Ramos (cell line): ENCODE measurements at regions not wholly inside any gene's neighbourhood (a gene's known extent, or its start where the extent isn't known, plus 50 kb on each side); places are given as distances from the start of the nearest gene placed in this dataset.

Experiments used
- in situ Hi-C: fragments of 300-500 bp; cut with MboI; formaldehyde crosslinking; loops from one replicate; pipeline ENCODE4 v1.14.3; 2022; ENCODE audit warnings: low sequenced_read_pairs; ENCODE audit not compliant: unreplicated experiment

DNA sequence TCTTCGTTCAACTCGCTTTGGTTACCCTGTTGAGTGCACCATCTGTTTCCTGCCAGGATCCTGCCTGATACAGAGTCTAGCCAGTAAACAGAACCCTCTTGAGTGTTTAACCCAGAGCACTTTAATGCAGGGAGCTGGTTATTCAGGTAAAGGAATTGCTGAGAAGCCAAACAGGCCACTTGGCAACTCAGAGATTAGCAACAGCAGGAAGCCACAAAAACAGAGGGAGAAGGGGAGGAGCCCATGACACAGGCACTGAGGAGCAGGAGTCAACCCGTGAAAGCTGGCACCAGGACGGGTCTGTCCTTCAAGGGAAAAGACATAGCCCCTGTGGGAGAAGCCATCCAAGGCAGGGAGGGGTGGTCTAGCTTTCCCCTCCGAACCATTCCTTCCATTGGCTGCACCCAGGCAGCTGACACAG lies 641.4 kb downstream of the ZNF674 start:
- in situ Hi-C loops, result no loop called here

- in situ Hi-C loops, result no loop called here
These were observed 644.2 kb downstream of the ZNF674 start for GRCh38 chrX:45900766-45901615.

DNA sequence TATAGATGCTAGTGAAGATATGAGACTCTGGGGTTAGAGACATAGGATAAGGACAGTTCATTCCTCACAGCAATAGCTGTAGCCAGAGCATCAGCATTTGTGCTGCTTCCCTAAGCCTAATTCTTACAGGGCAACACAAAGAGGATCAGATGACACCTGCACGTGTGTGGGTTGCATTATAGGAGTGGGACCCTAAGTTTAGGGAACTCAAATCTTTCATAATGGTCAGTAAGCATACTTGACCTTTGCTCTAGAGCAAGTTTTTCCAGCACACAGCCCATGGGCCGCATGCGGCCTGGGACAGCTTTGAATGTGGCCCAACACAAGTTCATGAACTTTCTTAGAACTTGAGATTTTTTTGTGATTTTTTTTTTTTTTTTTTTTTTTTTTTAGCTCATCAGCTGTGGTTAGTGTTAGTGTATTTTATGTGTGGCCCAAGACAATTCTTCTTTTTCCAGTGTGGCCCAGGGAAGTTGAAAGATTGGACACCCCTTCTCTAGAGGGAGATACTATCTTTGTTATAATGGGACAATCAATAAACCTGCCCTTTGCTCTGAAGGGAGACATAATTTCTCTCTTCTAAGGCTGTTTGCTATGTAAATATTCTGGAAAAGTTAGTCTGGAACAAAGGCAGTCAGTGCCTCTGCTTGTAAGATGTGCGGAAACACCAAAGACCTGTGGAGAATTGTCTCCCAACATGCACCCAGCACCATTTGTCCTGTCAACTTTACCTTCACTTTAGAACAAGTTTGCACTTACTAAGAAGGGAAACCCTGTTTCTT lies 650.2 kb downstream of the ZNF674 start:
- in situ Hi-C loops, result no loop called here

DNA sequence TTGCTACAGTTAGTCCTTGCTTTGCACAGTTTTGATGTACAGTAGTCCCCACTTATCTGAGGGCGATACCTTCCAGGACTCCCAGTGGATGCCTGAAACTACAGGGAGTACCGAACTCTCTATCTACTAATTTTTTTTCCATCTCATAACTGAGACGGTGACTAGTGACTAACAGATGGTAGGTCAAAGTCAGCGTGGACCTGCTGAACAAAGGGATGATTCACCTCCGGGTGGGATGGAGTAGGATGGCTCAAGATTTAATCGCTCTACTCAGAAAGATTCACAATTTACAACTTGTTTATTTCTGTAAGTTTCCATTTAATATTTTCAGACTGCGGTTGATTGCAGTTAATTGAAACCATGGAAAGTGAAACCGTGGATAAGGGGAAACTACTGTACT lies 655.8 kb downstream of the ZNF674 start:
- in situ Hi-C loops, result no loop called here

GRCh38 chrX:45888518-45888917 lies 656.7 kb downstream of the ZNF674 start:
- in situ Hi-C loops, result no loop called here

DNA sequence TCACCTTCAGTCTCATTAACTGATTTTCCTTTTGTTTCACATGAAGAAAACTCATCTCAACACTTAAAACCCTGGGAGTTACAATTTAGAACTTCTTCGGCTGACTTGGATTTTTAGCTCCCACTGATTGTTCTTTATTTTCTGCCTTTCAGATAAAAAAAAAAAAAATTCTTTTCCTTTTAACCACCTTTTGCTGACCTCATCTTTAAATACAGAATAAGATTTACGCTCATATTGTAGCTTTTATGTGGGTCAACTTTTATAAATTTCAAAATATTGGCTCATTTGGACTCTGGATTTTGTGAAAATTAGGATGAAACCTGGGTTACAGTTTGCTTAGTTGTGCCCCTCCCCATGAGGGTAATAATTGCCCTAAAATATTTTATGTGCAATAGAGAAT lies 659.3 kb downstream of the ZNF674 start:
- in situ Hi-C loops, result no loop called here

- in situ Hi-C loops, result no loop called here
These were observed 665.7 kb downstream of the ZNF674 start for GRCh38 chrX:45879512-45879911.

DNA sequence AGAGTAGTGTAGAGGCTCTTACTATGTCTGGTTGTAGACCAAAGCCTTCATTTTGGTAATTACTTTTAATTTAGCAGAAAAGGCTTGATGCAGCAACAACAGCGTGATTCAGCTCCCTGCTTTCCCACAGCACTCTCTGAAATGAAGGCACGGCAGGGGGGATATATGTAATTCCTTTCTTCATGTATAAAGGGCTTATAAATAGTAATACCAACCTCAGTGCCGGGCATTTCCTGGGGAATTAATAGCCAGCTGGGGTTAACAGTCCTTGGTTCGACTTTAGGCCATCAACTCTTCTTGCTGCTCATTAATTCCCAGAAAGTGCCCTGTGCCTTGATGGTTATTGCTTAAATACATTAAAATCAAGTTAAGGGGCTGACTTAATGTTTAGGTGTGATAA lies 669.0 kb downstream of the ZNF674 start:
- in situ Hi-C loops, result no loop called here

DNA sequence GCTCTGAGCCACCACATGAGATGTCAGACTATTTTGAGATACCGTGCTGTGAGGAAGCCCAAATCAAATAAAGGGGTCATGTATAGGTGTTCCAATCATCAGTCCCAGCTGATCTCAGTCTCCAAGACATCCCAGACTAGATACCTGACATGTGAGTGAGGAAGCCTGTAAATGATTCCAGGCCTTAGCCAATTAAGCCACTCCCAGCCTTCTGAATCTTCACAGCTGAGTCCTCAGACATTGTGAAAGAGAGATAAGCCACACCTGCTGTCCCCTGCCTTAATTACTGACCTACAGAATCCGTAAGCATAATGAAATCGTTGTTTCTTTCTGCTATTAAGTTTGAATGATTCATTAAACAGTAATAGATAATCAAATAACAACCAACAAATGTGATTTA lies 671.4 kb downstream of the ZNF674 start:
- in situ Hi-C loops, result no loop called here

- in situ Hi-C loops, result no loop called here
These were observed 671.8 kb upstream of the DIPK2B start for GRCh38 chrX:45872480-45872879.

- in situ Hi-C loops, result no loop called here
These were observed 667.7 kb upstream of the DIPK2B start for GRCh38 chrX:45868425-45868824.

DNA sequence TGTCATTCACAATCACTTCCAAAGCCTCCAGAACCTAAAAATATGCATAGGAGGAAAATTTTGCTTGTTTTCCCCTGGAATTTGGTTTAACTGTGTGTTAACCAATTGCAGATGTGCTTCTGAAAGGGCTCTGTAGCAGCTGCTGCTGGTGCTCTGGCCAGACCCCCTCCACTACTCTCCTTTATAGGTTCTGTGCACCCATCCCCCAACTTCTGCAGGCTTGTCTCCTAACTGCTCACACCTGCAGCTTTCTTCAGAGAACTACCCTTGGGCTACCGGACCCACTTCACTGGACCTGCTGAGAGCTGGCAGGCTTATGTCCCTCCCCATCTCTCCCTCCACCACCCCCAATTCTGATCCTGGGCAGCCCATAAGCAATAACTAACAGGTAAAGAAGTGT lies 662.1 kb upstream of the DIPK2B start:
- in situ Hi-C loops, result no loop called here

DNA sequence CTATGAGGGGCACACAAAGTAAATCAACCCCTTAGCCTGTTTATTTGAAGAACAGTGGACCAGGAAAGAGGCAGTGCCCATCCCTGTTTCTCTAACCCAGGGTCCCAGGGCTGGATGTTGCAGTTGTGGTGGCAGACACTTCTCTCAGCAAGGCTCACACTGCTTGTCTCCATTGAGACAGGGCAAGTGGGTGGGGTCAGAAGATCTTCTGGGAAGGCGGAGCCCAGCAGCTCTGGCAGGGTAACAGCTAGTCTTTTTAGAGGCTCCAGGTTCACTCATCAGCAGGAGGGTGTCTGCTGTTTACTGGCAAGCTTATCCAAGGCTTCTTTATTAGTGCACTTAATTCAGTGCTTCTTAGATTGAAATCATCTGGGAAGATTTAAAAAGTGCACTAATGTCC lies 659.8 kb upstream of the DIPK2B start:
- in situ Hi-C loops, result no loop called here

DNA sequence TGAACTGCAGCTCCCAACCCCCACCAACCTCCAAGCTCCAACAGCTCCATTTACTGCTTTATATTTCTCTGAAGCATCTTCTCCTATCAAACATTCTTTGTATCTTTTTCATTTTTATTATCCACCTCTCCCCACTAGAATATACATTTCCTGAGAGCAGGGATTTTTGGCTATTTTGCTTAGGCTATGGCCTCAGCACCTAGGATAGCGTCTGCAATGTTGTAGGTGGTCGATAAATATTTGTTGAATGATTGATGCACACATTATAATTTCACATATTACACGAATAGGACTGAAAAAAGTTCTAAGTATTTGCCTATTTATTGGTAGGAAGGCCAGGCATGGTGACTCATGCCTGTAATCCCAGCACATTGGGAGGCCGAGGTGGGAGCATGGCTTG lies 658.7 kb upstream of the DIPK2B start:
- in situ Hi-C loops, result no loop called here

GRCh38 chrX:45852884-45853283 lies 652.2 kb upstream of the DIPK2B start:
- in situ Hi-C loops, result no loop called here

GRCh38 chrX:45851434-45851991 lies 650.8 kb upstream of the DIPK2B start:
- in situ Hi-C loops, result no loop called here

DNA sequence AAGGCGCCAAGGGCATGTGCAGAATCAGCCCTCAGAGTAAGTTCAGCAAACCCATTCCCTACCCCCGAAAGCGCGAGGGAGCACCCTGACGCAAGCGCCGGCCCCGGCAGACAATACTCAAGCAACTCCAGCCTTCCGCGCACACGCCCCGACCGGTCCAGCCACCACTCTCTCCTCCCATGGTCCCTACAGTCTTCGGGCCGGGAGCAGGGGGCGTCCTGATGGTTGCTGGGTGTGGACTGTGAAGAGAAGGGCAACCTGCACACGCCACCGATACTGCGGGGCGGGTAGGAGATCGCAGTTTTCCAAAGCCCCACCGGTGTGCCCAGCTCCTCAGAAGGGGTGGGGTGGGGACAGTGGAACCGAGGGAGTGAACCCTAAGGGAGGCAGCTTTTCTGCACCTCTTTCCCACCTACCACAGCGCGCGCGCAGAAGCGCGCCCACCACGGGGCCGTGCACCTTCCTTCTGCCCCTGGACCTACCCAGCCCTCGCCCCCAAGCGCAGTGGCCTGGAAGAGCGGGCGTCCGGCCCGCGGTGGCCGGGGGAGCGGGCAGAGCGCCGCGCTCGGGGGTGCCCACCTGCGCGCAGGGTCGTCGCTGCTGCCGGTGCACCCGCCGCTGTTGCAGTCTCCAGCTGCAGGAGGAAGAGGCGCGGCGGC lies 650.2 kb upstream of the DIPK2B start:
- in situ Hi-C loops, result no loop called here

DNA sequence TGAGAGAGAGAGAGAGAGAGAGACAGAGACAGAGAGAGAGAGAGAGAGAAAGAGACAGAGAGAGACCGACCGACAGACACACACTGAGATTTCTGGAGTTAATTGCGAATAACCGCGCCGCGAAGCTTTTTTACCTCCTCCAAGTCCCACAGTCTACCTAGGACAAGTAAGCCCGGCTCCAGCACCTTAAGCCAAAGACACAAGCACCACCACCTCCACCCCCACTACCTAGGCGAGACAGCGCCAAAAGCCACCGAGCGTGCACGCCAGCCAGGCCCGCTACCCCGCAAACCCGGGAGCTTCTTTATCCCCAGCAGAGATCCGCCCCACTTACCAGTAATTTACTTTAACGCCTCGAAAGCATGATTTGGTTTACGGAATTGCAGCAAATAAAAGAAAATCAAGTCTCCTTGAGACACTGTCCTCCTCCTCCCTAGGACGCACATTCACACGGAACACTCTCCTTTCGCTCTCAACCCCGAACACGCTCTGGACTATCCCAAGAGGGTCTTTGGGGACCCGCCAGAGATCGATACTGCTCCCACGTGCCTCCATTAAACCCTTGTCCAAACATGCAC lies 649.6 kb upstream of the DIPK2B start:
- in situ Hi-C loops, result no loop called here

- in situ Hi-C loops, result no loop called here
These were observed 648.7 kb upstream of the DIPK2B start for GRCh38 chrX:45849261-45849862.

GRCh38 chrX:45847961-45848360 lies 647.3 kb upstream of the DIPK2B start:
- in situ Hi-C loops, result no loop called here
